ENCODE measurements at regions not wholly inside any gene's neighbourhood (a gene's known extent, or its start where the extent isn't known, plus 50 kb on each side); places are given as distances from the start of the nearest gene placed in this dataset.

DNA sequence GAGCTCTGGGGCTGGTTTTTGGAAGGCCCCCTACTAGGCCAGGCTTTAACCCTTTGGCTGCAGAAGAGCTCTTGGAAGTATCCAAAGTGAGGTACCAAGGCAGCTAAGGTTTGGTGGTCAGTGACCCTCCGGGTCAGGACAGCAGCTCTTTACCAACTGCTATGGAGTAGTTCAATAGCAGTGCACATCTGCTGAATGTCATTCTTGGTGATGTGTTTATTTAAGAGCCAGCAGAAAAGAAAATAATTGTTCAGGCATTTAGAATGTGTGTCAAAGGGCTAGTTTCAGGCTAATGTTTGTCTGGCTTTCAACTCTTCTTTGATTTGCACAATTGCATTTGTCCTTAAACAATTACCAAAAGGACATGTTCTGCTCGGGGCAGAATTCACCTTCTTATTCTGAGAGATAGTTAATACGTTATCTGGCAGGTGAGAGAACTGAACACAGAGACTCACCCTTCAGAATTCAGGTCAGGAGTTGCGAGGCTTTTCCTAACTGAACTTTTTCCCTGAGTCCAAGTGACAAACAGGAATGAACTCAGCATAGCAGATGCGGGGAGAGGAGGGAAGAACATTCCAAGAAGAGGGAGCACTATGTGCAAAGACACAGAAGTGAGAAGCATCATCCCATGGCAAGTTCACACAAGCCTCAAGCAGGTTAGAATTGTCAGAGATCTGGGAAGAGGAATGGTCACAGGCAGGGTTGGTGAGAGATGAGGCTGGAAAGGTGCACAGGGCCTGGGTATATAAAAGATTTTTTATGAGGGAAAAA, 556.7 kb upstream of the TLE4 start:
- H3K9me3 ChIP-seq: no peaks in the 10 kb centered on the region
- no peak for TF ChIP-seq CTCF (IDR thresholded peaks at IDR 0.05)
- no peak overlapping the region for H3K27ac ChIP-seq
- no peak for ATAC-seq
- no peak for DNase-seq
- no peaks in the 10 kb centered on the region for H3K27me3 ChIP-seq
- no peaks in the 10 kb centered on the region for H3K4me1 ChIP-seq
- no peak overlapping the region for H3K4me3 ChIP-seq
- intact Hi-C loops (cut with DNase I): no loop called here
- H3K36me3 ChIP-seq: no peaks in the 10 kb centered on the region

DNA sequence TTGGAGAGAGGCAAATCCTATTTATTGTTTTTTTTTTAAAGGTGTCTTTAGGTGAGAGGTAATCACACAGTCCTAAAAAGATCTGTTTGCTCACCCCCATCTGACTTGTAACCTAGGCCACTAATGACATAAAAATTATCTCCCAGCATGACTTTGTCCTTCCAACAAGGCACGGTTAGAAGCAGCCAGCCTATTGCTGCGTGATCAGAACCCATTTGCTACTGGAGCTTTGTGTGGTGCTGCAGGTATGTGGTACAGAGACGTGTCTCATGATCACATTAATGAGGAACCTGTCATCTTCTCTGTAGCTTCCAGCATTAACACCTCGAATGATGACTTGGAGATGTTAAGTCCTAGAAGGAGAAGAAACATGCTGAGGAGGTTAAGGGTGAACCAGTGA, 555.8 kb upstream of the TLE4 start:
- intact Hi-C loops (cut with DNase I): no loop called here
- no peak overlapping the region for H3K27ac ChIP-seq
- no peaks in the 10 kb centered on the region for H3K4me1 ChIP-seq
- H3K9me3 ChIP-seq: peaks cover 0 to 5% of the 10 kb centered on the region in 2 donors
- H3K36me3 ChIP-seq: no peaks in the 10 kb centered on the region
- H3K27me3 ChIP-seq: no peaks in the 10 kb centered on the region
- DNase-seq (no peak), ATAC-seq (no peak)
- no peak overlapping the region for H3K4me3 ChIP-seq
- no peak for TF ChIP-seq CTCF (IDR thresholded peaks at IDR 0.05)

DNA sequence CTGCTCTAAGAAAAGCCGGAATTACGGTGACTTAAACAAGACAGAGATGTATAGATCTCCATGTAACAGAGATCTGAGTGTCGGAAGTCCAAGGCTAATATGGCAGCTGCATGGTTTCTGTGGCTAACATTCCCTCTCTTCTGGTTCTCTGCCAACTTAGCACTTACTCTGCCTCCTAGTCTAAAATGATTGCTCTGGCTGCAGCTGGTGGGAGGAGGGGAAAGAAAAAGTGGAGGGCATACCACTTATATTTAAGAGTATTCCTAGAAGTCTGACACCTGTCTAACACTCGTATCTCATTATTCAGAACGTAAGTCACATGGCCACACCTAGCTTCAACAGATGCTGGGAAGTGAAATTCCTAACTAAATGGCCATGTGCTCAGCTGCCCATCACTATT, 551.5 kb upstream of the TLE4 start:
- ATAC-seq (no peak), DNase-seq (no peak)
- H3K27ac ChIP-seq: no peak overlapping the region
- H3K4me3 ChIP-seq: no peak overlapping the region
- no peaks in the 10 kb centered on the region for H3K36me3 ChIP-seq
- no peaks in the 10 kb centered on the region for H3K4me1 ChIP-seq
- intact Hi-C loops (cut with DNase I): no loop called here
- TF ChIP-seq CTCF (IDR thresholded peaks at IDR 0.05): no peak
- no peaks in the 10 kb centered on the region for H3K27me3 ChIP-seq
- H3K9me3 ChIP-seq: peaks cover 0 to 5% of the 10 kb centered on the region in 2 donors

DNA sequence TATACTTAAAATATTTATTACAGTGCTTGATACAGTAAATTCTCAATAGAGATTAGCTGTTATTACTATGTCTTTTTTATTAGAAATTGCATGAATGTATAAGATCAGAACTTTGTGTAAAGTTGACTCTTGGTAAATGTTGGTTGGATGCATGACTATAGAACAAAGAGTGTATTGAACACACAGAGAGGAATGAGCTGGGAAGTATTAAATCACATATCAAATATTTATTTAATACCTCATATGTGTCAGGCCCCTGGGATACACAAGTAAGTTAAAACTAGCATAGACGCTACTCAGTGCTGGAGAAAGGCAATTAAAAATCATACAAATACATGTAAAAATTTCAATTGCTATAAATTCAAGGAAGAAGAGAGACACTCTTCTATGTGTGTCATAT, 550.7 kb upstream of the TLE4 start:
- Histone ChIP-seq H3K4me3 (no peak overlapping the region), H3K9me3 (peaks cover 0 to 5% of the 10 kb centered on the region in 2 donors), H3K27me3 (no peaks in the 10 kb centered on the region), H3K36me3 (no peaks in the 10 kb centered on the region), H3K27ac (no peak overlapping the region), H3K4me1 (no peaks in the 10 kb centered on the region)
- ATAC-seq (no peak), DNase-seq (no peak)
- TF ChIP-seq CTCF (IDR thresholded peaks at IDR 0.05): no peak
- intact Hi-C loops (cut with DNase I): no loop called here

GRCh38 chr9:79023134-79023580, 548.6 kb upstream of the TLE4 start:
- H3K9me3 ChIP-seq: peaks cover 0 to 5% of the 10 kb centered on the region in 2 donors
- TF ChIP-seq CTCF (IDR thresholded peaks at IDR 0.05): no peak
- H3K36me3 ChIP-seq: no peaks in the 10 kb centered on the region
- ATAC-seq (no peak), DNase-seq (no peak)
- intact Hi-C loops (cut with DNase I): no loop called here
- no peak overlapping the region for H3K4me3 ChIP-seq
- H3K27me3 ChIP-seq: no peaks in the 10 kb centered on the region
- no peak overlapping the region for H3K27ac ChIP-seq
- H3K4me1 ChIP-seq: no peaks in the 10 kb centered on the region

All from left lung (tissue), 4 donors.